Fibroblast of lung (primary cell): ENCODE measurements at regions not wholly inside any gene's neighbourhood (a gene's known extent, or its start where the extent isn't known, plus 50 kb on each side); places are given as distances from the start of the nearest gene placed in this dataset.

ENCODE experiments used
- CTCF ChIP-seq, 2 donors: IDR thresholded peaks in 1 of 2; conservative IDR thresholded peaks in 1 of 2; 1 replicate in 1 of 2; 2 replicates in 1 of 2; pipeline ENCODE4 v1.5.1; 2011 to 2012; ENCODE audit warnings: low read length in 2 of 2, control low read depth in 1 of 2, inconsistent platforms in 1 of 2, low read depth in 1 of 2, mild to moderate bottlenecking in 1 of 2
- EZH2 ChIP-seq: IDR thresholded peaks from 2 replicates; pipeline ENCODE4 v1.5.1; 2012; ENCODE audit warnings: low read length, control low read depth, mild to moderate bottlenecking; ENCODE audit errors: missing control alignments

GRCh38 chr4:180156684-180157083 lies 2086.5 kb upstream of the TENM3 start:
- no peak for TF ChIP-seq CTCF (conservative IDR thresholded peaks at IDR 0.05 in 1 of 2, IDR thresholded peaks at IDR 0.05 in 1 of 2; ENCODE audit: low read depth in 1 of 2, low read length in 2 of 2)
- TF ChIP-seq EZH2: no peak
